ENCODE measurements at regions not wholly inside any gene's neighbourhood (a gene's known extent, or its start where the extent isn't known, plus 50 kb on each side); places are given as distances from the start of the nearest gene placed in this dataset.

GRCh38 chr4:157572951-157573350, 352.4 kb downstream of the GRIA2 start:
- H3K36me3 ChIP-seq (ENCODE audit: insufficient read depth), result no peaks in the 10 kb centered on the region
- H2AFZ ChIP-seq (ENCODE audit: low read depth), result no peak overlapping the region
- H3K4me3 ChIP-seq (IDR thresholded peaks at IDR 0.05; ENCODE audit: insufficient read depth, low read depth, low read length), result no peak overlapping the region
- no peaks in the 10 kb centered on the region for H3K79me2 ChIP-seq (ENCODE audit: insufficient read depth, low read depth)
- H4K20me1 ChIP-seq (ENCODE audit: insufficient read depth), result no peaks in the 10 kb centered on the region; the same call in 1 of the 2 replicates
- no peak overlapping the region for H3K9ac ChIP-seq
- no peak overlapping the region for H3K27ac ChIP-seq
- H3K4me1 ChIP-seq (ENCODE audit: low read depth, poor library complexity, severe bottlenecking), result no peaks in the 10 kb centered on the region
- H3K4me2 ChIP-seq, result no peak overlapping the region
- no peaks in the 10 kb centered on the region for H3K27me3 ChIP-seq (ENCODE audit: insufficient read depth, low read depth)
- TF ChIP-seq CTCF (conservative IDR thresholded peaks at IDR 0.05; ENCODE audit: low read depth, low read length), result no peak

GRCh38 chr4:157572284-157572683, 351.8 kb downstream of the GRIA2 start:
- no peak overlapping the region for H3K9ac ChIP-seq
- no peaks in the 10 kb centered on the region for H3K36me3 ChIP-seq (ENCODE audit: insufficient read depth)
- H3K27ac ChIP-seq, result no peak overlapping the region
- H2AFZ ChIP-seq (ENCODE audit: low read depth), result no peak overlapping the region
- no peaks in the 10 kb centered on the region for H3K4me1 ChIP-seq (ENCODE audit: low read depth, poor library complexity, severe bottlenecking)
- no peak overlapping the region for H3K4me3 ChIP-seq (IDR thresholded peaks at IDR 0.05; ENCODE audit: insufficient read depth, low read depth, low read length)
- no peaks in the 10 kb centered on the region for H3K79me2 ChIP-seq (ENCODE audit: insufficient read depth, low read depth)
- no peaks in the 10 kb centered on the region for H3K27me3 ChIP-seq (ENCODE audit: insufficient read depth, low read depth)
- no peak for TF ChIP-seq CTCF (conservative IDR thresholded peaks at IDR 0.05; ENCODE audit: low read depth, low read length)
- no peaks in the 10 kb centered on the region; the same call in 1 of the 2 replicates for H4K20me1 ChIP-seq (ENCODE audit: insufficient read depth)
- no peak overlapping the region for H3K4me2 ChIP-seq

GRCh38 chr4:157564771-157565170, 344.2 kb downstream of the GRIA2 start:
- no peaks in the 10 kb centered on the region for H3K36me3 ChIP-seq (ENCODE audit: insufficient read depth)
- H3K4me1 ChIP-seq (ENCODE audit: low read depth, poor library complexity, severe bottlenecking), result no peaks in the 10 kb centered on the region
- no peaks in the 10 kb centered on the region for H3K79me2 ChIP-seq (ENCODE audit: insufficient read depth, low read depth)
- H3K9ac ChIP-seq, result no peak overlapping the region
- H2AFZ ChIP-seq (ENCODE audit: low read depth), result no peak overlapping the region
- H3K4me3 ChIP-seq (IDR thresholded peaks at IDR 0.05; ENCODE audit: insufficient read depth, low read depth, low read length), result no peak overlapping the region
- H4K20me1 ChIP-seq (ENCODE audit: insufficient read depth), result no peaks in the 10 kb centered on the region
- no peak overlapping the region for H3K27ac ChIP-seq
- H3K4me2 ChIP-seq, result no peak overlapping the region
- TF ChIP-seq CTCF (conservative IDR thresholded peaks at IDR 0.05; ENCODE audit: low read depth, low read length), result no peak
- H3K27me3 ChIP-seq (ENCODE audit: insufficient read depth, low read depth), result no peaks in the 10 kb centered on the region

DNA sequence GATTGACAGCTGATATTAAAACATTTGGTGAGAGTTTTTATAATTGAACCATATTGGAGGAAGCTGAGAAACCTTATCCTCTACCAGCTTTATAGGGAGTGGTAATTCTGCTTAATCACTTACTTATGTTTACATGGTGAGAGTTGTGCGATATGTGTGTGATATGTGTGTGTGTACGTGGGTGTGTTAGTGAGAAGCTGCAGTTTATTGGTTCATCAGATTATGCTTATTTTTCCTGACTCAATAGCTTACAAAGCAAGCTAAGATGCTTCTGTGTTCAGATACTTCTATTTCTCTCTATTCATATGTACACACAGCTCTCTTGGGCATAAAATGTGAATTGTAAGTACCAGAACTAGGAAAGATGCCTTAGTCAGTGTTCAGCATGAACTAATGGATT, 343.7 kb downstream of the GRIA2 start:
- Histone ChIP-seq H3K4me3 (IDR thresholded peaks at IDR 0.05; ENCODE audit: insufficient read depth, low read depth, low read length) (no peak overlapping the region), H2AFZ (ENCODE audit: low read depth) (no peak overlapping the region), H4K20me1 (ENCODE audit: insufficient read depth) (no peaks in the 10 kb centered on the region), H3K27ac (no peak overlapping the region), H3K9ac (no peak overlapping the region), H3K4me2 (no peak overlapping the region), H3K27me3 (ENCODE audit: insufficient read depth, low read depth) (no peaks in the 10 kb centered on the region), H3K36me3 (ENCODE audit: insufficient read depth) (no peaks in the 10 kb centered on the region), H3K4me1 (ENCODE audit: low read depth, poor library complexity, severe bottlenecking) (no peaks in the 10 kb centered on the region), H3K79me2 (ENCODE audit: insufficient read depth, low read depth) (no peaks in the 10 kb centered on the region)
- TF ChIP-seq CTCF (conservative IDR thresholded peaks at IDR 0.05; ENCODE audit: low read depth, low read length), result no peak
